Endothelial cell of umbilical vein (primary cell): ENCODE measurements at regions not wholly inside any gene's neighbourhood (a gene's known extent, or its start where the extent isn't known, plus 50 kb on each side); places are given as distances from the start of the nearest gene placed in this dataset.

Experiments
- BruUV-seq: library from RNA; stranded (reverse); fragments of 400-500 nt; replicated peaks from 2 replicates; lab custom pipeline; 2021; lab: Mats Ljungman, UMichigan
- CTCF ChIA-PET: fragments of 300-600, 350-600 bp; sonication (Branson Sonifier 250); formaldehyde crosslinking; loops from one replicate; lab custom pipeline; 2021; ENCODE audit warnings: antibody characterized with exemption, inconsistent platforms; lab: Charles Lee
- POLR2A ChIA-PET: fragments of 300-600, 350-600 bp; sonication (Branson Sonifier 250); formaldehyde crosslinking; loops from one replicate; lab custom pipeline; 2021; ENCODE audit warnings: antibody characterized with exemption, inconsistent platforms; lab: Charles Lee
- DNase-seq: peaks from one replicate; pipeline ENCODE4 v3.0.0-alpha.2; 2011; ENCODE audit warnings: low read depth, low spot score
- FAIRE-seq: peaks from 2 replicates; lab custom pipeline; 2011; peaks lifted over from hg19 to GRCh38; lab: Jason Lieb, UNC
- H2AFZ ChIP-seq: 2 replicates; pipeline ENCODE4 v1.6.0; 2012; ENCODE audit warnings: low read depth, low read length, control low read depth, inconsistent platforms
- H3K27ac ChIP-seq: 2 replicates; pipeline ENCODE4 v1.5.1; 2011; ENCODE audit warnings: low read depth, mild to moderate bottlenecking, control low read depth, low read length, moderate library complexity; ENCODE audit not compliant: insufficient read depth
- H3K27me3 ChIP-seq, 2 experiments: 2 replicates each; pipeline versions ENCODE4 v1.6.0 to v1.6.1; 2011; ENCODE audit warnings: low read length in 2 of 2, mixed read lengths in 1 of 2; ENCODE audit not compliant: control insufficient read depth in 2 of 2, insufficient read depth in 2 of 2
- H3K36me3 ChIP-seq, 2 experiments: 2 replicates in 1 of 2; 3 replicates in 1 of 2; pipeline ENCODE4 v1.5.1; 2011; ENCODE audit warnings: low read length in 2 of 2, mild to moderate bottlenecking in 1 of 2, moderate library complexity in 1 of 2; ENCODE audit not compliant: control insufficient read depth in 2 of 2, insufficient read depth in 2 of 2; ENCODE audit errors: extremely low read depth in 1 of 2
- H3K4me1 ChIP-seq: 3 replicates; pipeline ENCODE4 v1.5.1; 2011; ENCODE audit warnings: mild to moderate bottlenecking, low read length; ENCODE audit not compliant: control insufficient read depth, insufficient read depth; ENCODE audit errors: extremely low read depth
- H3K4me2 ChIP-seq: 2 replicates; pipeline ENCODE4 v1.6.1; 2011; ENCODE audit warnings: low read length, control low read depth, mixed read lengths; ENCODE audit not compliant: insufficient read depth
- H3K4me3 ChIP-seq, 3 experiments: fragments of 200-600 bp in 1 of 3; sonication (generic), shearing (Covaris generic) in 1 of 3; replicated peaks in 1 of 3; 2 replicates each; pipeline ENCODE4 v1.5.1; 2011 to 2016; ENCODE audit warnings: control low read depth in 3 of 3, low read length in 3 of 3, mild to moderate bottlenecking in 2 of 3, inconsistent platforms in 1 of 3, low read depth in 1 of 3, moderate library complexity in 1 of 3; ENCODE audit not compliant: insufficient read depth in 1 of 3
- H3K79me2 ChIP-seq: 2 replicates; pipeline ENCODE4 v1.6.0; 2012; ENCODE audit warnings: low read length, inconsistent platforms; ENCODE audit not compliant: control insufficient read depth, insufficient read depth
- H3K9ac ChIP-seq: replicated peaks from 2 replicates; pipeline ENCODE3; 2011; ENCODE audit warnings: low read length, control low read depth; ENCODE audit not compliant: insufficient read depth; ENCODE audit errors: extremely low read depth
- H3K9me1 ChIP-seq: replicated peaks from 3 replicates; pipeline ENCODE4 v1.6.0; 2011; ENCODE audit warnings: mild to moderate bottlenecking, low read length; ENCODE audit not compliant: control insufficient read depth, insufficient read depth; ENCODE audit errors: extremely low read depth
- H3K9me3 ChIP-seq: replicated peaks from 2 replicates; pipeline ENCODE4 v1.5.1; 2012; ENCODE audit warnings: low read length, inconsistent platforms; ENCODE audit not compliant: control insufficient read depth, insufficient read depth
- H4K20me1 ChIP-seq: replicated peaks from 2 replicates; pipeline ENCODE3; 2011; ENCODE audit warnings: mild to moderate bottlenecking, low read length; ENCODE audit not compliant: control insufficient read depth, insufficient read depth; ENCODE audit errors: extremely low read depth
- EZH2 ChIP-seq: IDR thresholded peaks from 2 replicates; pipeline ENCODE4 v1.6.1; 2012; ENCODE audit warnings: borderline replicate concordance, low read depth, mild to moderate bottlenecking, moderate library complexity, low read length, inconsistent platforms; ENCODE audit not compliant: severe bottlenecking
- FOS ChIP-seq: IDR thresholded peaks from 2 replicates; pipeline ENCODE4 v1.6.1; 2011; ENCODE audit warnings: mild to moderate bottlenecking, low read length, moderate library complexity, borderline replicate concordance; ENCODE audit not compliant: insufficient read depth
- GATA2 ChIP-seq: IDR thresholded peaks from 2 replicates; pipeline ENCODE4 v1.7.0; 2011; ENCODE audit warnings: low read depth, mild to moderate bottlenecking, moderate library complexity, mixed read lengths, low read length; ENCODE audit not compliant: insufficient read length, insufficient read depth
- JUN ChIP-seq: IDR thresholded peaks from 2 replicates; pipeline ENCODE4 v1.6.1; 2011; ENCODE audit warnings: borderline replicate concordance, low read depth; ENCODE audit not compliant: insufficient read length, insufficient read depth
- MYC ChIP-seq: IDR thresholded peaks from one replicate; pipeline ENCODE4 v1.6.1; 2011; ENCODE audit warnings: mild to moderate bottlenecking, low read depth, low read length
- POLR2A ChIP-seq: IDR thresholded peaks from 2 replicates; pipeline ENCODE4 v1.6.1; 2012; ENCODE audit warnings: low read depth, mild to moderate bottlenecking, control low read depth, low read length
- POLR2AphosphoS5 ChIP-seq: IDR thresholded peaks from 2 replicates; pipeline ENCODE4 v1.6.1; 2012; ENCODE audit warnings: low read depth, mild to moderate bottlenecking, control low read depth, low read length, moderate library complexity; ENCODE audit not compliant: insufficient read depth
- dilution Hi-C: fragments of 300-500 bp; cut with MboI; formaldehyde crosslinking; loops from one replicate; pipeline ENCODE4 v1.15.0; 2019; ENCODE audit warnings: low sequenced_read_pairs; ENCODE audit not compliant: extremely low pct_ligation_motif_present
- intact Hi-C: fragments of 100-400 bp; cut with micrococcal nuclease; formaldehyde crosslinking; loops from one replicate; pipeline ENCODE4 v1.10.0; 2022
- TF ChIP-seq, protein P1 (sequence below): IDR thresholded peaks from 2 replicates; pipeline ENCODE4 v1.6.1; 2011; ENCODE audit not compliant: insufficient read depth, insufficient read length
- TF ChIP-seq, protein P2 (sequence below), 2 donors: IDR thresholded peaks; 1 replicate in 1 of 2; 2 replicates in 1 of 2; pipeline ENCODE4 v1.5.1; 2011; ENCODE audit warnings: low read length in 2 of 2, mild to moderate bottlenecking in 2 of 2, moderate library complexity in 2 of 2, control low read depth in 1 of 2, inconsistent platforms in 1 of 2, low read depth in 1 of 2; ENCODE audit not compliant: insufficient read depth in 1 of 2; ENCODE audit errors: extremely low read depth in 1 of 2

DNA sequence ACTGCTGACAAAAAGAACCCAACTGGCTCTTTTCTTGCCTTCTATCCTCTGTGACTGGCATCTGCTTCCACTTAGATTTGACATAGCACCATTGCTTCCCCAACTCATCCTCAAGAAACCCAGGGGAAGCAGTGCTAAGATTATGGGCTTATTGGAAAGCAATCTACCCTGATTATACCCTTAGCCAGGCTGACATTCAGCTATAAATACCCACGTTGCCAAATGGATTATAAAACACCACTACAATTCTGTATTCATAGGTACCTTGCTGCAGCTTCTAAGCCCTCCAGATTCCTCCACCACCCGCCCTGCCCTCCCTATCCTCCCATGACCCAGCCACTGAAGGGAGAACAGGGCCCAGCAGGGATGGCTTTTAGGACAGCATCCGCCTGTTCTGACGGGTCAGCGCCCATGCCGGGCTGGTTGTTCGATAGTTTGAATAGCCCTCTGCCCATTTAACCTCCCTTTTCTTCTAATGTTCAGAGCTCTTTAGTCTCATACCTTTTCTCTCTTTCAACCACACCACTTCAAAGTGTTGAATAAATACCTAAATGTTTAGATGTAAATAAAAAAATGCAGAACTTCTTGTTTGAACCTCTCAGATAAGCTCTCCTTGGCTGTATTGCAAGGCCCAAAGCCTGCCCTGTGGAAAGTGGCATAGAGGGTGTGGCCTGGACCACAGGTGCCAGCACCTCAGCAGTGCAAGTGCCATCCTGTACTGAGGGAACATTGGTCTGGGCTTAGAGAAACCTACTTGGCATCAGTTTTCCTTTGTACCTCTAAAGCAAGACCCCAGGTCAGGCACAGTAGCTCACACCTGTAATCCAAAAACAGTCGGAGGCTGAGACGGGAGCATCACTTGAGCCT, 86.6 kb upstream of the RGPD5 start:
- no peak for DNase-seq
- H3K9ac ChIP-seq, result no peak overlapping the region
- no peaks in the 10 kb centered on the region for H3K79me2 ChIP-seq
- intact Hi-C loops, result no loop called here
- dilution Hi-C loops, result no loop called here
- no peaks in the 10 kb centered on the region for H3K9me1 ChIP-seq
- H3K4me2 ChIP-seq, result no peak overlapping the region
- TF ChIP-seq GATA2, result no peak
- H3K4me1 ChIP-seq, result no peaks in the 10 kb centered on the region
- BruUV-seq, result no TSS peak
- H3K9me3 ChIP-seq, result no peaks in the 10 kb centered on the region
- H2AFZ ChIP-seq, result no peak overlapping the region
- ChIA-PET CTCF (interaction anchor here (1.4 kb wide), 1 partner anchor 9 kb away, joined by 5 read pairs; no protein-coding TSS in a partner anchor), POLR2A (no interaction called here)
- no peaks in the 10 kb centered on the region for H4K20me1 ChIP-seq
- H3K36me3 ChIP-seq, result no peaks in the 10 kb centered on the region
- H3K27ac ChIP-seq, result no peak overlapping the region
- FAIRE-seq, result no peak
- peaks cover 2 to 4% of the 10 kb centered on the region in 2 experiments for H3K27me3 ChIP-seq
- no peak overlapping the region for H3K4me3 ChIP-seq

DNA sequence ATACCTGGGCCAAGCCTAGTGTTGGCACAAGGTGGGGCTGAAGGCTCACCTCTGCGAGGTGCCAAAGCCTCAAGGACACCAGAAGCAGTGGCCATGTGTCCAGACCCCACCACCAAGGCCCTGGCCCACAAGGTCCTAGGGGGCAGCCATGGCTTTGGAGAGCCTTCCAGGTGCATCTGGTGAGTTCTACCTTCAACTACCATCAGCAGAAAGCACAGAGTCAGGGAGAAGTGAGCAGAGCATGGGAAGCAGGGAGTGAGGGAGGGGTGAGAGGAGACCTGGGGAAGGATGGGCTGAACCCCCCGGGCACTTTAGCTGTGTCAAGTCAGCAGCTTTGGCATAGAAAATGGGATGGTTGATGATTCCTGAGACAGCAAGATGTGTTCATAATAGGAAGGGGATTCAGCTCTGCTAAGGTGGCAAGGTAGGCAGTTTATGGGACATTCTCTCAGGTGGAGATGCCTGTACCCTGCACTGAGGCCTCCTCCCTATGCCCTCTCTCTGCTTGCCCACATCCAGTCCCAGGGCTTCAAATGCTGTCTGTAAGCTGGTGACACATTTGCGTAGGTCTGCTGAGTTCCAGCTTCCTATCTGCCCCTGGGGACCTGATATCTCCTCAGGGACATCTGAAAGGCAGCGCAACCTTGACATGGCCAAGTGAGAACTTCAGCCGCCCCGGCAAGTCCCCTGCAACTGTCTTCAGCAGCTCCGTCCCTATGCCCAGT, 83.4 kb upstream of the RGPD5 start:
- dilution Hi-C loops, result no loop called here
- TF ChIP-seq POLR2A (no peak), FOS (no peak), MYC (no peak), EZH2 (no peak), JUN (no peak), GATA2 (no peak), POLR2AphosphoS5 (no peak)
- TF ChIP-seq, protein P1, sequence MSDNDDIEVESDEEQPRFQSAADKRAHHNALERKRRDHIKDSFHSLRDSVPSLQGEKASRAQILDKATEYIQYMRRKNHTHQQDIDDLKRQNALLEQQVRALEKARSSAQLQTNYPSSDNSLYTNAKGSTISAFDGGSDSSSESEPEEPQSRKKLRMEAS, result no peak
- TF ChIP-seq, protein P2, sequence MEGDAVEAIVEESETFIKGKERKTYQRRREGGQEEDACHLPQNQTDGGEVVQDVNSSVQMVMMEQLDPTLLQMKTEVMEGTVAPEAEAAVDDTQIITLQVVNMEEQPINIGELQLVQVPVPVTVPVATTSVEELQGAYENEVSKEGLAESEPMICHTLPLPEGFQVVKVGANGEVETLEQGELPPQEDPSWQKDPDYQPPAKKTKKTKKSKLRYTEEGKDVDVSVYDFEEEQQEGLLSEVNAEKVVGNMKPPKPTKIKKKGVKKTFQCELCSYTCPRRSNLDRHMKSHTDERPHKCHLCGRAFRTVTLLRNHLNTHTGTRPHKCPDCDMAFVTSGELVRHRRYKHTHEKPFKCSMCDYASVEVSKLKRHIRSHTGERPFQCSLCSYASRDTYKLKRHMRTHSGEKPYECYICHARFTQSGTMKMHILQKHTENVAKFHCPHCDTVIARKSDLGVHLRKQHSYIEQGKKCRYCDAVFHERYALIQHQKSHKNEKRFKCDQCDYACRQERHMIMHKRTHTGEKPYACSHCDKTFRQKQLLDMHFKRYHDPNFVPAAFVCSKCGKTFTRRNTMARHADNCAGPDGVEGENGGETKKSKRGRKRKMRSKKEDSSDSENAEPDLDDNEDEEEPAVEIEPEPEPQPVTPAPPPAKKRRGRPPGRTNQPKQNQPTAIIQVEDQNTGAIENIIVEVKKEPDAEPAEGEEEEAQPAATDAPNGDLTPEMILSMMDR (IDR thresholded peaks at IDR 0.05; ENCODE audit: extremely low read depth in 1 of 2, insufficient read depth in 1 of 2, low read depth in 1 of 2, low read length in 2 of 2), result no peak
- intact Hi-C loops, result no loop called here
- Histone ChIP-seq H3K9ac (no peak overlapping the region), H3K4me2 (no peak overlapping the region), H3K27ac (no peak overlapping the region), H4K20me1 (no peaks in the 10 kb centered on the region), H2AFZ (no peak overlapping the region), H3K9me1 (no peaks in the 10 kb centered on the region), H3K9me3 (no peaks in the 10 kb centered on the region), H3K4me1 (no peaks in the 10 kb centered on the region), H3K79me2 (no peaks in the 10 kb centered on the region), H3K36me3 (no peaks in the 10 kb centered on the region), H3K27me3 (peaks cover 2 to 7% of the 10 kb centered on the region in 2 experiments), H3K4me3 (no peak overlapping the region)
- no peak for DNase-seq
- ChIA-PET CTCF (interaction anchor here (0.8 to 2.6 kb wide), 2 partner anchors 26 to 191 kb away, joined by 3 to 7 read pairs; no protein-coding TSS in a partner anchor), POLR2A (no interaction called here)
- no peak for FAIRE-seq
- BruUV-seq, result no TSS peak
